AG08395 (cell line): ENCODE measurements at regions not wholly inside any gene's neighbourhood (a gene's known extent, or its start where the extent isn't known, plus 50 kb on each side); places are given as distances from the start of the nearest gene placed in this dataset.

Experiments used
- DNase-seq: peaks from one replicate; pipeline ENCODE4 v3.0.0; 2012; ENCODE audit warnings: mixed read lengths, low spot score

- DNase-seq: peak; percentile 25
Observed at GRCh38 chr13:22235285-22235949, 564.5 kb downstream of the FGF9 start.

DNA sequence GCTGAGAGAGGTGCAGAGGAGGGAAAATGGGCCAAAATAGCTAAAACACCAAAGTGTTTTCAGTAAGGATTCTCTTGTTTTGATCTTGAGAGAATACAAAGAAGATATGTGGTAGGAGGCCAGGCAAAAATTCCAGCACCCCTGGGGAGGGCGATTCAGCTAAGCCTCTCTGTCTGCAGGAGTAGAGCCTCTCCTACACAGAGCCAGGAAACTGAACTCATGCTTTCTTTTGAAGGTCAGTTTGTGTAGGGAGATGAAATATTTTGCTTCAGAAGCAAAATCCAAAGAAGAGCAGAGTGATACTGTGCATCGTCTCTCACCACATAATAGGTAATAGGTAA, 565.0 kb downstream of the FGF9 start:
- no peak for DNase-seq

GRCh38 chr13:22238269-22238668, 567.4 kb downstream of the FGF9 start:
- DNase-seq: no peak

DNA sequence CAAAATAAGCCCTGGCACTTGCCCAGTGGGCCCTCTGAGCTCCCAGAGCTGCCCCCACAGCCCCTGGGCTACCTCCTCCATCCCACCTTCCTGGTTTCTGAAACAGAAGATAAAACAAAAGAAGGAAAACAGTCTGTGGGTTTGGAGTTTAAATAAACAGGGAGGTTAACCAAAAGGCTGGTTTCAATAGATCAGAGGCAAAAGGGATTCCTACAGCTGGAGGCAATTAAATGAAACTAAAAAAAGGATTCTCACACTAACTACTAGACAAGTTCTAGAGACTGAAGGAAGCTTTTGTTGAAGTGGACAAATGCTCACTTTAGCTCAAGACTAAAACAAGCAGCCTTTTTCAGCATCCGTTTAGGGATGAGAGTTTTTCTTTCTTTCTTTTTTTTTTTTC, 569.8 kb downstream of the FGF9 start:
- peak; percentile 54 for DNase-seq

- no peak for DNase-seq
Observed at GRCh38 chr13:22243469-22244163, 572.7 kb downstream of the FGF9 start.

- DNase-seq: no peak
Observed at GRCh38 chr13:22252281-22252830, 581.5 kb downstream of the FGF9 start.

DNA sequence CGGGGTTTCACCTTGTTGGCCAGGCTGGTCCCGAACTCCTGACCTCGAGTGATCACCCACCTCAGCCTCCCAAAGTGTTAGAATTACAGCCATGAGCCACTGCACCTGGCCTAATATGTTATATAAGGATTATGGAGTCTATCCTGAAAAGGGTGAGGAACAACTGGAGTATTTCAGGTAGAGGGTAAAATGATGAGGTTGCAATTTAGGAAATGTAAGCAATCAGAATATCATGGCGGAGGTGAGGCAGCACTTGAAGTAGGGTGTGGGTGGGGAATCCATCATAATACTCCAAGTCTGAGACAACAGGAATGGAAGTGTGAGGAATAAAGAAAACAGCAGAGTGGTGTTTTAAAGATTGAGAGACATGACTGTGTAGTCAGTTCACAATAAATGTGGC, 582.2 kb downstream of the FGF9 start:
- no peak for DNase-seq

DNA sequence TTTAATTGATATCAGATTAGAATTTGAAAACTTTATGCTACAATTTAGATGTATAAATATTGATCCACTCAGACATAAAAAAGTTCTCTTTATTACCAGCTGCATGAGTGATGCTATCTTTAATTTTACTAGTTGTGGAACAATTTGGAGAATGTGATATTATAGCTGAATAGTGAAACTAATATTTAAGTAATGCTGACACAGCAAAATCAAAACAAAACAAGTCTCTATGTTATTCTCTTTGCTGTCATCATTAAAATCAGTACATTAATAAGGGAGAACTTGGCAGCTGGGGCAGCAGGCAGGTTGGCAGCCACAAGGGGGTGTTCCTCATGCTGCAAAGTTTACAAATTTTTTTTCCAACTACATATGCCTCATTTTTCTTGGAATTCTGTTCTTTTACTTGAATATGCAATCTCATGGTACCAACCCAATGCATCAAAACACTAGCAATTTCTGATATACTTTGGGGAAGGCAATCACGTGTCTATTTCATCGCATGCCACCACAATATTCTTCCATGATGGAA, 585.3 kb downstream of the FGF9 start:
- no peak for DNase-seq

DNA sequence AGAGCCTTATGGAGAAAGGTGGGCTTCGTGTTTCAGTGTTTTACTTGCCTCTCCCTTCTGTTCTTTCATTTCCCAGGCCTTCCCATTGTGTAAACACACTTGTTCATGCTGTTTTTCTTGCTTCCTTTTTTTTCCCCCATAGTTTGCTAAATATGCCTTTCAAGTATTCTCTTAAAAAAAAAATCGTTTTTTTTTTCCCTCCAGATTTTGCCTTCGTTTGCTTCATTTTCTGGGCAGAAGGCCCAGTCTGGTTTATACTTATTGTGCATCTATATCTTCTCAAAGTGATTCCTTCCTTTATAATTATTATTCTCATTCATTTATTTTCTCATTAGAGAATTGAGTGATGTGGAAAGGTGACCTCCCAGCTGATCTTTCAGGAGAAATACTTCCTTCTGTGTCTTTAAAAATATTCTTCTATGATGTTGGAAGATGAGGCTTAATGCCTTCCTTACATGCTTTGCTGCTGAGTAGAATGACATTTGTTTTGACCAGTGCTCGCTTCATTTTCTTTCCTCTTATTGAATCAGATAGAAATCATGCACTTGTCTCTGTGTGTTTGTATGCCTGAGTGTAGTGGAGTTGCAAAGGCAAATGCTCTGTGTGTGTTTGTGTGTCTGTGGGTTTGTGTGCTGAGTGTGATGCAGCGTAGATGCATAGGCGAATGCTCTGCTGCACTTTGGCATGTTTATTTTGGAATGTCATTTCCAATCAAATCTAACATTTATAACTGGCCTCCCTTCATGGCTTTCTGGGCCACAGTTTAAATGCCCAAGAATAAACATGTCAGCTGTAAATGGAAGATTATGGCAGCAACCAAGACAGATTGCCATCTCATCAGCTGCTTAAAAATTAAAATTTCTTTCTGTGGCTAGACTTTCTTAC, 591.4 kb downstream of the FGF9 start:
- DNase-seq: no peak

DNA sequence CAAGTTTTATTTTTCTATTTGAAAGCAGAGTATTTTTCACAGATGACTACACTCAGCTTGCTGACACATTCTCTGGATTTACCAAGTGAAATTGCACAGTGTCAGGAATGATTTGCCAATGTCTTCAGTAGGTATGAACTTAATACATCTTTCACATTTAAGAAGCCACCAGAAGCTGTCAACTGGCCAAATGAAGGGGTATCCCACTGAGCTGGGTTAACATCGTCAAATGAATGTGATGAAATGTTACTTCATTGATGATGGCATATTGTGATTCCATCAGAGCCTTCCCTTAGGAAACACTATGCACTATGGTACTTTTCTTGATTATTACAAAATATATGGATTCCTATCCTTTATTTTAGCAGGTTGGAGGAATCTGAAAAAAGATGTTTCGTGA, 592.3 kb downstream of the FGF9 start:
- DNase-seq: no peak

DNA sequence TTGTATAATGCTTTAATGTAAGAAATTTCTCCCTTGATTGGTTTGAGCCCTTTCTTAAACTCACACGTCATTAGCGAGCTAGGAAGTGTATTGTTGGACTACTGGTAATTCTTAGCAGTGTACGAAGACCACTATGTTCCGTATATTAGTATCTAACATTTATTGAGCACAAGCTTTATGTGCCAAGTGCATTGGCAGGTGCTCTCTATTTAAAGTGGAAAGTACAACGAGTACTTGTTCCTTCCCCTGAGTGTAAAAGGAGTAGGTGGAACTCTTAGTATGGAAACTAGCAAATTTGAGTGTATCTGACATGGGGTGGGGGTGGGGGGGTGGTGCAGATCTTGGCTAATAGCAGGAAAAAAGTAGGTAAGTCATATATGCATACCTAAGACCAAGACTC, 594.7 kb downstream of the FGF9 start:
- DNase-seq: no peak

- DNase-seq: no peak
Observed at GRCh38 chr13:22270881-22271280, 600.0 kb downstream of the FGF9 start.

- no peak for DNase-seq
Observed at GRCh38 chr13:22271903-22272302, 601.0 kb downstream of the FGF9 start.

GRCh38 chr13:22275393-22275792, 604.5 kb downstream of the FGF9 start:
- no peak for DNase-seq

- no peak for DNase-seq
Observed at GRCh38 chr13:22276616-22277015, 605.7 kb downstream of the FGF9 start.

GRCh38 chr13:22278336-22278929, 607.6 kb downstream of the FGF9 start:
- peak; percentile 41 for DNase-seq

- no peak for DNase-seq
Observed at GRCh38 chr13:22285867-22286266, 615.0 kb downstream of the FGF9 start.

DNA sequence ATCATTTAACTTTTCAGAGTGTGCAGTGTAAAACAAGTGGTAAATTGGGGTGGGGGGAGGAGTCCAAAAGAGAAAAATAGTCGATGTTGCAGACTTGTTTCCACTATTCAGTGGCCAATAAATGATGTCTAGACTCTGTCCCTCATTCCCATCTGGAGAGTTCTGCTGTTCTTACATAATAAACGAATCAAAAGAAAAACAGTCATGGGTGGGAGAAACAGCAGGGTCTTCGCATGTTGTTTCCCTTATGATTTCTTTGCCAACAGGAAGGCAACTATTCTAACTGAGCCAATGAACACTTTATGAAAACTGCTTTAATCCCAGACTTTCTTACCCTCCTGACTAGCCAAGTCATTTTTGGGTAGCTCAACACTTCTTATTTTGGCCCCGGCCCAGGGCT, 615.5 kb downstream of the FGF9 start:
- DNase-seq: no peak

DNA sequence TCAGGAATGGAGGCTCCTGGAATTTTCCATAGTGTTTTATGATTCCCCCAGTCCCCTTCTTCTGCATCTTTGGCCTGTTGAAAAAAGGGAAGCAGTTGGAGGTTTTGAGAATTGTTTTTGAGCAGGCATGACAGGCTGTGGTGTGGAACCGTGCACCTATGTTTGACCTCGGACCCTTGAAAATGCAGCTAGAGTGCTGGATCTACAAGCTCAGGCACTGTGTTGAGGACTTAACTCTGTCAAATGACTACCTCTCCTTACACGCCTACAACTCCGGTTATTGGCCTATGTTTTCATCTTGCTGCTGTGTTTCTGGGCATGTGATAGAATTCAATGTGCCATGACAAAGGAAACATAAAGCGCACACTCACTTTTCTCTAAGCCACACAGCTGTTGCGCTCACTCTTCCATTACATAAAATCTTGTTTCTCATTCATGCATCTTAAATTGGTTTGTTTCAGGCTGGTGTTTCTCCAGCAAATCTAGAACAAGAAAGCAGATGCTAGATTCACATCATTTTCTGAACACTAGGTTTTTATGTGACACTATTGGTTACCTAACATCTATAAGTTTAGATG, 616.6 kb downstream of the FGF9 start:
- DNase-seq: no peak

DNA sequence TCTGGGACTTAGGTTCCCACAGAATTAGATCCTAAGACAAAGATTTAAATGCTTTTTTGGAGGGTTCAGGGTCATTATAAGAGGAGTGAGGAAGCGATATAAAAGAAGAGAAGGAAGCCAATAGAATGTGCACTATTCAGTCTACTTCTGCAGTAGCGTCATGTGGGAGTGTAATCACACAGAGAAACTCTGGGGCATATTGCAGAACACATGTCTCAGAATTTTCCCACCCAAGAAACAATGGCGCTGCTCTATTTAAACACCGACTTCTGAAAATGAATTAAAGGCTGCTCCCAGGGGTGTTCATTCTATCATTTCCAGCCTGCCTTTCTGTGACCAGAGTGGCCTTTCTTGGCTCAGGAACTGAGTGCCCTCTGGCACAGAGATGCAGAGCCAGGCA, 617.6 kb downstream of the FGF9 start:
- DNase-seq: no peak

GRCh38 chr13:22289711-22290110, 618.8 kb downstream of the FGF9 start:
- DNase-seq: no peak

DNA sequence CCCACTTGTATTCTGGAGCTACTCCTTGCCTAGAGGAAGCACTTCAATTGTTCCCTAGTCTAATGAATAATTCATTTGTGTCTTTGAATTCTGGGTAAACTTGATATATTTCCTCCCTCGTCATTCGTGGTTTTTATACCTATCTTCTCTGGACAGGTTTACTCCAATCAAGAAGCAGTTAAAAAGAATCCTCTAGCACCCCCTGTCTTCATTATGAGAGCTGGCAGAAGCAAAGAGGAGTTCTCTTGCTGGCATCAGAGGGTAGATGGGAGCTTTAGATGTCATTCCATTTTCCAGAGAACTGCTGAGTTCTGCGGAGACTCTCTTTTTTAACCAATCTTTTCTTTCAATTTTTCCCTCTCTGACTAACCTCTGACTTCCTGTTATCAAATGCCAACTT, 627.7 kb downstream of the FGF9 start:
- DNase-seq: no peak
